ENCODE measurements at regions not wholly inside any gene's neighbourhood (a gene's known extent, or its start where the extent isn't known, plus 50 kb on each side); places are given as distances from the start of the nearest gene placed in this dataset.

- Histone ChIP-seq H2AFZ (no peak overlapping the region), H3K4me1 (no peaks in the 10 kb centered on the region), H3K9me3 (ENCODE audit: control insufficient read depth, low read length) (no peaks in the 10 kb centered on the region), H3K36me3 (ENCODE audit: control insufficient read depth, insufficient read depth, low read length) (no peaks in the 10 kb centered on the region), H3K4me2 (ENCODE audit: low read length) (no peak overlapping the region), H3K27me3 (ENCODE audit: control insufficient read depth, insufficient read depth, low read length) (no peaks in the 10 kb centered on the region), H3K27ac (no peak overlapping the region), H3K79me2 (no peaks in the 10 kb centered on the region), H3K4me3 (ENCODE audit: low read depth, low read length) (no peak overlapping the region), H3K9ac (no peak overlapping the region)
- TF ChIP-seq, protein P1, sequence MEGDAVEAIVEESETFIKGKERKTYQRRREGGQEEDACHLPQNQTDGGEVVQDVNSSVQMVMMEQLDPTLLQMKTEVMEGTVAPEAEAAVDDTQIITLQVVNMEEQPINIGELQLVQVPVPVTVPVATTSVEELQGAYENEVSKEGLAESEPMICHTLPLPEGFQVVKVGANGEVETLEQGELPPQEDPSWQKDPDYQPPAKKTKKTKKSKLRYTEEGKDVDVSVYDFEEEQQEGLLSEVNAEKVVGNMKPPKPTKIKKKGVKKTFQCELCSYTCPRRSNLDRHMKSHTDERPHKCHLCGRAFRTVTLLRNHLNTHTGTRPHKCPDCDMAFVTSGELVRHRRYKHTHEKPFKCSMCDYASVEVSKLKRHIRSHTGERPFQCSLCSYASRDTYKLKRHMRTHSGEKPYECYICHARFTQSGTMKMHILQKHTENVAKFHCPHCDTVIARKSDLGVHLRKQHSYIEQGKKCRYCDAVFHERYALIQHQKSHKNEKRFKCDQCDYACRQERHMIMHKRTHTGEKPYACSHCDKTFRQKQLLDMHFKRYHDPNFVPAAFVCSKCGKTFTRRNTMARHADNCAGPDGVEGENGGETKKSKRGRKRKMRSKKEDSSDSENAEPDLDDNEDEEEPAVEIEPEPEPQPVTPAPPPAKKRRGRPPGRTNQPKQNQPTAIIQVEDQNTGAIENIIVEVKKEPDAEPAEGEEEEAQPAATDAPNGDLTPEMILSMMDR (IDR thresholded peaks at IDR 0.05): no peak
Measured at GRCh38 chr9:78765861-78766260, 468.9 kb downstream of the PSAT1 start.

GRCh38 chr9:78767490-78767889, 470.6 kb downstream of the PSAT1 start:
- no peaks in the 10 kb centered on the region for H3K36me3 ChIP-seq (ENCODE audit: control insufficient read depth, insufficient read depth, low read length)
- no peak overlapping the region for H3K4me3 ChIP-seq (ENCODE audit: low read depth, low read length)
- H2AFZ ChIP-seq: no peak overlapping the region
- no peaks in the 10 kb centered on the region for H3K27me3 ChIP-seq (ENCODE audit: control insufficient read depth, insufficient read depth, low read length)
- H3K9me3 ChIP-seq (ENCODE audit: control insufficient read depth, low read length): no peaks in the 10 kb centered on the region
- no peak overlapping the region for H3K4me2 ChIP-seq (ENCODE audit: low read length)
- TF ChIP-seq, protein P1 (IDR thresholded peaks at IDR 0.05): no peak
- H3K79me2 ChIP-seq: no peaks in the 10 kb centered on the region
- H3K27ac ChIP-seq: no peak overlapping the region
- no peak overlapping the region for H3K9ac ChIP-seq
- H3K4me1 ChIP-seq: no peaks in the 10 kb centered on the region

GRCh38 chr9:78769690-78770089, 472.8 kb downstream of the PSAT1 start:
- H3K4me1 ChIP-seq: no peaks in the 10 kb centered on the region
- H3K4me3 ChIP-seq (ENCODE audit: low read depth, low read length): no peak overlapping the region
- H3K4me2 ChIP-seq (ENCODE audit: low read length): no peak overlapping the region
- H2AFZ ChIP-seq: no peak overlapping the region
- H3K9ac ChIP-seq: no peak overlapping the region
- no peak overlapping the region for H3K27ac ChIP-seq
- H3K27me3 ChIP-seq (ENCODE audit: control insufficient read depth, insufficient read depth, low read length): no peaks in the 10 kb centered on the region
- TF ChIP-seq, protein P1 (IDR thresholded peaks at IDR 0.05): no peak
- no peaks in the 10 kb centered on the region for H3K9me3 ChIP-seq (ENCODE audit: control insufficient read depth, low read length)
- H3K79me2 ChIP-seq: no peaks in the 10 kb centered on the region
- no peaks in the 10 kb centered on the region for H3K36me3 ChIP-seq (ENCODE audit: control insufficient read depth, insufficient read depth, low read length)

GRCh38 chr9:78775211-78775610, 478.3 kb downstream of the PSAT1 start:
- Histone ChIP-seq H3K27me3 (ENCODE audit: control insufficient read depth, insufficient read depth, low read length) (no peaks in the 10 kb centered on the region), H2AFZ (no peak overlapping the region), H3K4me2 (ENCODE audit: low read length) (peak overlapping the region; percentile 27), H3K9ac (no peak overlapping the region), H3K27ac (no peak overlapping the region), H3K9me3 (ENCODE audit: control insufficient read depth, low read length) (no peaks in the 10 kb centered on the region), H3K79me2 (no peaks in the 10 kb centered on the region), H3K36me3 (ENCODE audit: control insufficient read depth, insufficient read depth, low read length) (no peaks in the 10 kb centered on the region), H3K4me1 (no peaks in the 10 kb centered on the region), H3K4me3 (ENCODE audit: low read depth, low read length) (no peak overlapping the region)
- TF ChIP-seq, protein P1 (IDR thresholded peaks at IDR 0.05): no peak

- Histone ChIP-seq H3K27me3 (ENCODE audit: control insufficient read depth, insufficient read depth, low read length) (no peaks in the 10 kb centered on the region), H3K4me3 (ENCODE audit: low read depth, low read length) (no peak overlapping the region), H3K4me2 (ENCODE audit: low read length) (no peak overlapping the region), H3K9ac (no peak overlapping the region), H3K27ac (no peak overlapping the region), H3K36me3 (ENCODE audit: control insufficient read depth, insufficient read depth, low read length) (no peaks in the 10 kb centered on the region), H3K9me3 (ENCODE audit: control insufficient read depth, low read length) (no peaks in the 10 kb centered on the region), H2AFZ (no peak overlapping the region), H3K79me2 (no peaks in the 10 kb centered on the region), H3K4me1 (no peaks in the 10 kb centered on the region)
- TF ChIP-seq, protein P1 (IDR thresholded peaks at IDR 0.05): no peak
Measured at GRCh38 chr9:78775696-78776295, 478.9 kb downstream of the PSAT1 start.
